ENCODE measurements at regions not wholly inside any gene's neighbourhood (a gene's known extent, or its start where the extent isn't known, plus 50 kb on each side); places are given as distances from the start of the nearest gene placed in this dataset.
"Not testable (repeated sequence)": the region's sequence is repeated elsewhere in the genome, so short reads cannot be mapped to it uniquely, and the experiment has no call there.

DNA sequence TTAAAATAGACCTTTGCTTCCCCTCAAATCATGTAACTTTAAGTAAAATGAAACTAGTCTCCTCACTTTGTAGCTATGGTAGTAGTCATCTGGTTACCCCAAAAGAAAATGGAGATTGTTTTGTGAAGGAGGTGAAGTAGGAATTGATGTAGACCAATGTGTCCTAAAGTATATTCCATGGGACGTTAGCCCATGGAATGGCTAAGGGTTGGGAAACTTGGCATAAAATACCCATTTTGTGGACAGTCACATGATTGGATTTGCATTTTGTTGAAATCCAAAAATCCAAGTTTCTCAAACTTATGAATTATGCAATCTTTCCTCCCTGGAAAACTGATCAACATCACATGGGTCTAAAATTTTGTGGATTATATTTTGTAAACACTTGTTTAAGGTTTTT lies 290.6 kb downstream of the OSTF1 start:
- no peak for ATAC-seq
- H3K9me3 ChIP-seq (ENCODE audit: control insufficient read depth in 1 of 2, insufficient read depth in 1 of 2, low read depth in 1 of 2, low read length in 2 of 2) = no peaks in the 10 kb centered on the region
- H3K9me2 ChIP-seq (ENCODE audit: insufficient read depth) = no peaks in the 10 kb centered on the region
- no peak overlapping the region for H2AFZ ChIP-seq (ENCODE audit: low read depth, low read length, poor library complexity, severe bottlenecking)
- no peaks in the 10 kb centered on the region for H3K79me2 ChIP-seq (ENCODE audit: insufficient read depth, low read length)
- H3K4me1 ChIP-seq (ENCODE audit: control insufficient read depth in 1 of 2, insufficient read depth in 2 of 2, low read length in 2 of 2) = no peaks in the 10 kb centered on the region
- H4K20me1 ChIP-seq (ENCODE audit: insufficient read depth) = no peaks in the 10 kb centered on the region
- no peak for DNase-seq (ENCODE audit: low read depth, low spot score)
- ChIA-PET RAD21 (ENCODE audit: low non-redundant PET in 1 of 2, low total read pairs in 2 of 2, uncharacterized antibody in 2 of 2, unreplicated experiment in 2 of 2) (no interaction called here), POLR2A (no interaction called here), CTCF (no interaction called here)
- TF ChIP-seq POLR2A (IDR thresholded peaks at IDR 0.05; ENCODE audit: borderline replicate concordance, extremely low read depth, insufficient read depth, insufficient read length) (no peak), JUND (IDR thresholded peaks at IDR 0.05) (no peak), EZH2 (IDR thresholded peaks at IDR 0.05) (no peak), RAD21 (IDR thresholded peaks at IDR 0.05; ENCODE audit: low read depth) (no peak), SRF (IDR thresholded peaks at IDR 0.05; ENCODE audit: low read depth) (no peak), SIN3A (IDR thresholded peaks at IDR 0.05; ENCODE audit: low read depth) (no peak)
- H3K4me3 ChIP-seq (replicated peaks in 1 of 2; ENCODE audit: low read depth in 1 of 2, low read length in 2 of 2) = no peak overlapping the region
- H3K27ac ChIP-seq (ENCODE audit: low read depth, low read length) = no peak overlapping the region
- BruUV-seq (replicated peaks) = no TSS peak
- no peaks in the 10 kb centered on the region for H3K36me3 ChIP-seq (ENCODE audit: control insufficient read depth in 1 of 2, insufficient read depth in 2 of 2, low read length in 2 of 2)
- H3K27me3 ChIP-seq (ENCODE audit: insufficient read depth, low read length) = no peaks in the 10 kb centered on the region
- H3K9ac ChIP-seq (ENCODE audit: low read length) = no peak overlapping the region
- no peak overlapping the region for H3K4me2 ChIP-seq (ENCODE audit: low read length)
- intact Hi-C loops (cut with micrococcal nuclease) = no loop called here

DNA sequence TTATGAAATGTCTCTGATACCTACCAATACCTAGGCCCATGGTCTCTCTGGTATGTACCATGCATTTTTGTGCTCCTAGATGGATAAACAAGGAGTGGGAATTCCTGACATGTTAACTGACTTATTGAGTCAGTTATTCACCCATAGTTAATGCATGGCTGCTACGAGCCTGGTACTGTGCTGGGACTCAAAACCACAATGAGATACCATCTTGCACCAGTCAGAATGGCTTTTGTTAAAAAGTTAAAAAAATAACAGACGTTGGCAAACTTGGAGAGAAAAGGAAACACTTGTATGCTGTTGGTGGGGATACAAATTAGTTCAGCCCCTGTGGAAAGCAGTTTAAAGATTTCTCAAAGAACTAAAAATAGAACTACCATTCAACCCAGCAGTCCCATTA lies 293.8 kb downstream of the OSTF1 start:
- Histone ChIP-seq H2AFZ (ENCODE audit: low read depth, low read length, poor library complexity, severe bottlenecking) (no peak overlapping the region), H3K4me1 (ENCODE audit: control insufficient read depth in 1 of 2, insufficient read depth in 2 of 2, low read length in 2 of 2) (no peaks in the 10 kb centered on the region), H3K9ac (ENCODE audit: low read length) (no peak overlapping the region), H3K27ac (ENCODE audit: low read depth, low read length) (no peak overlapping the region), H3K9me3 (ENCODE audit: control insufficient read depth in 1 of 2, insufficient read depth in 1 of 2, low read depth in 1 of 2, low read length in 2 of 2) (0 out of 4 replicates have a peak, but pooled peaks cover 0 to 4% of the 10 kb centered on the region in 2 experiments), H3K79me2 (ENCODE audit: insufficient read depth, low read length) (no peaks in the 10 kb centered on the region), H4K20me1 (ENCODE audit: insufficient read depth) (no peaks in the 10 kb centered on the region), H3K4me2 (ENCODE audit: low read length) (no peak overlapping the region), H3K27me3 (ENCODE audit: insufficient read depth, low read length) (no peaks in the 10 kb centered on the region), H3K4me3 (replicated peaks in 1 of 2; ENCODE audit: low read depth in 1 of 2, low read length in 2 of 2) (no peak overlapping the region), H3K9me2 (ENCODE audit: insufficient read depth) (no peaks in the 10 kb centered on the region), H3K36me3 (ENCODE audit: control insufficient read depth in 1 of 2, insufficient read depth in 2 of 2, low read length in 2 of 2) (no peaks in the 10 kb centered on the region; a peak in 1 of 4 replicates)
- CTCF ChIA-PET = no interaction called here
- POLR2A ChIA-PET = no interaction called here
- ATAC-seq = no peak
- RAD21 ChIA-PET (ENCODE audit: low non-redundant PET in 1 of 2, low total read pairs in 2 of 2, uncharacterized antibody in 2 of 2, unreplicated experiment in 2 of 2) = no interaction called here
- intact Hi-C loops (cut with micrococcal nuclease) = no loop called here
- TF ChIP-seq SIN3A (IDR thresholded peaks at IDR 0.05; ENCODE audit: low read depth) (no peak), POLR2AphosphoS5 (IDR thresholded peaks at IDR 0.05; ENCODE audit: low read depth, low read length) (no peak), SRF (IDR thresholded peaks at IDR 0.05; ENCODE audit: low read depth) (no peak), SP1 (IDR thresholded peaks at IDR 0.05; ENCODE audit: low read depth) (no peak), ZNF274 (IDR thresholded peaks at IDR 0.05; ENCODE audit: low read depth, low read length) (no peak), EZH2 (IDR thresholded peaks at IDR 0.05) (no peak), FOSL1 (IDR thresholded peaks at IDR 0.05; ENCODE audit: low read depth) (no peak)
- TF ChIP-seq, protein P1, sequence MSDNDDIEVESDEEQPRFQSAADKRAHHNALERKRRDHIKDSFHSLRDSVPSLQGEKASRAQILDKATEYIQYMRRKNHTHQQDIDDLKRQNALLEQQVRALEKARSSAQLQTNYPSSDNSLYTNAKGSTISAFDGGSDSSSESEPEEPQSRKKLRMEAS (IDR thresholded peaks at IDR 0.05) = no peak
- TF ChIP-seq, protein P2, sequence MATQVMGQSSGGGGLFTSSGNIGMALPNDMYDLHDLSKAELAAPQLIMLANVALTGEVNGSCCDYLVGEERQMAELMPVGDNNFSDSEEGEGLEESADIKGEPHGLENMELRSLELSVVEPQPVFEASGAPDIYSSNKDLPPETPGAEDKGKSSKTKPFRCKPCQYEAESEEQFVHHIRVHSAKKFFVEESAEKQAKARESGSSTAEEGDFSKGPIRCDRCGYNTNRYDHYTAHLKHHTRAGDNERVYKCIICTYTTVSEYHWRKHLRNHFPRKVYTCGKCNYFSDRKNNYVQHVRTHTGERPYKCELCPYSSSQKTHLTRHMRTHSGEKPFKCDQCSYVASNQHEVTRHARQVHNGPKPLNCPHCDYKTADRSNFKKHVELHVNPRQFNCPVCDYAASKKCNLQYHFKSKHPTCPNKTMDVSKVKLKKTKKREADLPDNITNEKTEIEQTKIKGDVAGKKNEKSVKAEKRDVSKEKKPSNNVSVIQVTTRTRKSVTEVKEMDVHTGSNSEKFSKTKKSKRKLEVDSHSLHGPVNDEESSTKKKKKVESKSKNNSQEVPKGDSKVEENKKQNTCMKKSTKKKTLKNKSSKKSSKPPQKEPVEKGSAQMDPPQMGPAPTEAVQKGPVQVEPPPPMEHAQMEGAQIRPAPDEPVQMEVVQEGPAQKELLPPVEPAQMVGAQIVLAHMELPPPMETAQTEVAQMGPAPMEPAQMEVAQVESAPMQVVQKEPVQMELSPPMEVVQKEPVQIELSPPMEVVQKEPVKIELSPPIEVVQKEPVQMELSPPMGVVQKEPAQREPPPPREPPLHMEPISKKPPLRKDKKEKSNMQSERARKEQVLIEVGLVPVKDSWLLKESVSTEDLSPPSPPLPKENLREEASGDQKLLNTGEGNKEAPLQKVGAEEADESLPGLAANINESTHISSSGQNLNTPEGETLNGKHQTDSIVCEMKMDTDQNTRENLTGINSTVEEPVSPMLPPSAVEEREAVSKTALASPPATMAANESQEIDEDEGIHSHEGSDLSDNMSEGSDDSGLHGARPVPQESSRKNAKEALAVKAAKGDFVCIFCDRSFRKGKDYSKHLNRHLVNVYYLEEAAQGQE (IDR thresholded peaks at IDR 0.05; ENCODE audit: low read depth) = no peak
- BruUV-seq (replicated peaks) = no TSS peak
- no peak for DNase-seq (ENCODE audit: low read depth, low spot score)

DNA sequence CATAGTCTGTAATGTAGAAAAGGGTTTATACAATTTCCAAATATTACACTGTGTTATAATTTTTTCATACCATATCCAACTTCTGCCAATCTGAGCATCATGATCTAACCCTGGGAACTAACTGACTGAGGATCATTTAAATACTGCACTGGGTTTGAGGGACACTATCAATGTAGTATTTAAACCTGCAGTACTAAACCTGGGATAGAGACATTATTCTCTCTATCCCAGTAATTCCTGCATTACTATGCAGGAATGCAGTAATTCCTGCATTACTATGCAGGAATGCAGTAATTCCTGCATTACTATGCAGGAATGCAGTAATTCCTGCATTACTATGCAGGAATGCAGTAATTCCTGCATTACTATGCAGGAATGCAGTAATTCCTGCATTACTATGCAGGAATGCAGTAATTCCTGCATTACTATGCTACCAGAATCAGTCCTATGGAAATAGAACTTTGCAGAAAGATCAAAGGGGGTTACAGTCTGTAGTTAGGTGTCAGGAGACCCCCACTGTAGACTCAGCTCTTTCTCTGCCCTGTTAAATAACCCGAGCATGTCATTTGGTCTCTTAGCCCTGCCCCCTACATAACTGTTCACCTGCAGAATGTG lies 295.2 kb downstream of the OSTF1 start:
- H3K9ac ChIP-seq (ENCODE audit: low read length); H2AFZ ChIP-seq (ENCODE audit: low read depth, low read length, poor library complexity, severe bottlenecking); BruUV-seq (replicated peaks); ATAC-seq; DNase-seq (ENCODE audit: low read depth, low spot score); H3K9me2 ChIP-seq (ENCODE audit: insufficient read depth); H3K4me2 ChIP-seq (ENCODE audit: low read length); POLR2A ChIA-PET; H3K27ac ChIP-seq (ENCODE audit: low read depth, low read length); RAD21 ChIA-PET (ENCODE audit: low non-redundant PET in 1 of 2, low total read pairs in 2 of 2, uncharacterized antibody in 2 of 2, unreplicated experiment in 2 of 2); H3K27me3 ChIP-seq (ENCODE audit: insufficient read depth, low read length); H3K4me1 ChIP-seq (ENCODE audit: control insufficient read depth in 1 of 2, insufficient read depth in 2 of 2, low read length in 2 of 2); H4K20me1 ChIP-seq (ENCODE audit: insufficient read depth); H3K36me3 ChIP-seq (ENCODE audit: control insufficient read depth in 1 of 2, insufficient read depth in 2 of 2, low read length in 2 of 2); CTCF ChIA-PET; H3K4me3 ChIP-seq (replicated peaks in 1 of 2; ENCODE audit: low read depth in 1 of 2, low read length in 2 of 2); intact Hi-C loops (cut with micrococcal nuclease); H3K9me3 ChIP-seq (ENCODE audit: control insufficient read depth in 1 of 2, insufficient read depth in 1 of 2, low read depth in 1 of 2, low read length in 2 of 2); H3K79me2 ChIP-seq (ENCODE audit: insufficient read depth, low read length): not testable (repeated sequence)
